Spleen (tissue), 11 donors: ENCODE measurements at regions not wholly inside any gene's neighbourhood (a gene's known extent, or its start where the extent isn't known, plus 50 kb on each side); places are given as distances from the start of the nearest gene placed in this dataset.
"Not testable (repeated sequence)": the region's sequence is repeated elsewhere in the genome, so short reads cannot be mapped to it uniquely, and the experiment has no call there.

Experiments
- DNase-seq: peaks from one replicate; pipeline ENCODE4 v3.0.0-alpha.2; 2020
- H3K27ac ChIP-seq, 8 donors: fragments of 200-600 bp; sonication (generic) in 7 of 8; 1 replicate in 4 of 8; 2 replicates in 4 of 8; pipeline versions ENCODE4 v1.5.0 to v1.8.0; 2016 to 2021; ENCODE audit warnings: inconsistent platforms in 4 of 8, mild to moderate bottlenecking in 4 of 8, moderate library complexity in 1 of 8
- H3K27me3 ChIP-seq, 7 donors: fragments of 200-600 bp; sonication (generic) in 6 of 7; replicated peaks in 1 of 7; 1 replicate in 4 of 7; 2 replicates in 3 of 7; pipeline versions ENCODE4 v1.5.0 to v1.8.0; 2016 to 2021; ENCODE audit warnings: inconsistent platforms in 3 of 7, mild to moderate bottlenecking in 1 of 7
- H3K36me3 ChIP-seq, 6 donors: fragments of 200-600 bp; sonication (generic) in 5 of 6; 1 replicate in 4 of 6; 2 replicates in 2 of 6; pipeline versions ENCODE4 v1.5.0 to v1.8.0; 2016 to 2021; ENCODE audit warnings: inconsistent platforms in 2 of 6
- H3K4me1 ChIP-seq, 6 donors: fragments of 200-600 bp; sonication (generic) in 5 of 6; 1 replicate in 3 of 6; 2 replicates in 3 of 6; pipeline versions ENCODE4 v1.5.0 to v1.8.0; 2016 to 2021; ENCODE audit warnings: inconsistent platforms in 3 of 6
- H3K4me3 ChIP-seq, 8 donors: fragments of 200-600 bp; sonication (generic) in 7 of 8; 1 replicate in 4 of 8; 2 replicates in 4 of 8; pipeline versions ENCODE4 v1.5.0 to v1.8.0; 2016 to 2021; ENCODE audit warnings: inconsistent platforms in 4 of 8, mild to moderate bottlenecking in 4 of 8, moderate library complexity in 2 of 8
- H3K9me3 ChIP-seq, 8 donors: fragments of 200-600 bp; sonication (generic) in 7 of 8; 1 replicate in 4 of 8; 2 replicates in 4 of 8; pipeline versions ENCODE4 v1.5.0 to v1.8.0; 2016 to 2021; ENCODE audit warnings: inconsistent platforms in 4 of 8
- CTCF ChIP-seq, 11 experiments: fragments of 200-600 bp in 7 of 11; fragments of 450-650 bp in 4 of 11; sonication (generic) in 4 of 11; IDR thresholded peaks in 8 of 11; conservative IDR thresholded peaks in 3 of 11; 1 replicate in 7 of 11; 2 replicates in 4 of 11; pipeline versions ENCODE4 v1.4.0 to v1.8.0; 2016 to 2021; ENCODE audit warnings: antibody characterized with exemption in 11 of 11, inconsistent platforms in 4 of 11, mild to moderate bottlenecking in 1 of 11
- POLR2A ChIP-seq, 3 donors: fragments of 450-650 bp; IDR thresholded peaks; one replicate each; pipeline ENCODE4 v1.5.1; 2017; ENCODE audit warnings: antibody characterized with exemption in 3 of 3, mild to moderate bottlenecking in 1 of 3
- POLR2AphosphoS5 ChIP-seq, 3 donors: sonication (generic); formaldehyde crosslinking; IDR thresholded peaks; one replicate each; pipeline ENCODE4 v1.5.1; 2017; ENCODE audit warnings: antibody characterized with exemption in 3 of 3
- WGBS, 5 donors: extraction: QIAGEN DNeasy Blood & Tissue Kit in 3 of 5; methylation state at CpG; one replicate each; pipeline versions ENCODE4 v1.1.5 to v1.1.7; 2013 to 2018; 5-methylcytosine and 5-hydroxymethylcytosine counted together
- intact Hi-C: fragments of 100-400 bp; cut with DNase I; formaldehyde crosslinking; loops from one replicate; pipeline ENCODE4 v1.15.0; 2023; ENCODE audit warnings: low total_unique reads
- donor health status: healthy with polysubstance abuse.
- donor health status: DM: no; HTN: no; CAD: no; lungs with moderate emphysema.
- donor health status: DM: no; HTN: no; CAD: no.
- donor health status: Bipolar disorder and iron deficiency.
- donor health status: healthy.
- donor health status: DM: no; HTN: no; CAD: no.
- donor health status: DM: yes; HTN: yes; CAD: no.

GRCh38 chr1:66462313-66462712, 71.6 kb upstream of the SGIP1 start:
- H3K27ac ChIP-seq: no peak overlapping the region
- H3K36me3 ChIP-seq: no peaks in the 10 kb centered on the region
- DNase-seq: no peak
- no peak overlapping the region for H3K4me3 ChIP-seq
- WGBS, 5 donors: 90 to 97% (median 94%) methylated on average over 2 of the region's 2 CpGs
- TF ChIP-seq POLR2AphosphoS5 (IDR thresholded peaks at IDR 0.05) (no peak), POLR2A (IDR thresholded peaks at IDR 0.05) (no peak), CTCF (IDR thresholded peaks at IDR 0.05 in 8 of 11, conservative IDR thresholded peaks at IDR 0.05 in 3 of 11) (no peak)
- peaks cover 0 to 35% (median 15%) of the 10 kb centered on the region in 8 donors for H3K9me3 ChIP-seq
- H3K4me1 ChIP-seq: no peaks in the 10 kb centered on the region
- intact Hi-C loops: no loop called here
- H3K27me3 ChIP-seq: peaks cover 0 to 4% (median 0%) of the 10 kb centered on the region in 7 donors

GRCh38 chr1:66464351-66464750, 69.6 kb upstream of the SGIP1 start:
- H3K27ac ChIP-seq: no peak overlapping the region
- no peaks in the 10 kb centered on the region for H3K36me3 ChIP-seq
- H3K27me3 ChIP-seq: peaks cover 0 to 4% (median 0%) of the 10 kb centered on the region in 7 donors
- H3K4me3 ChIP-seq: no peak overlapping the region
- TF ChIP-seq POLR2AphosphoS5 (IDR thresholded peaks at IDR 0.05): no peak
- TF ChIP-seq POLR2A (IDR thresholded peaks at IDR 0.05): no peak
- no peak for TF ChIP-seq CTCF (IDR thresholded peaks at IDR 0.05 in 8 of 11, conservative IDR thresholded peaks at IDR 0.05 in 3 of 11)
- peaks cover 0 to 33% (median 15%) of the 10 kb centered on the region in 8 donors for H3K9me3 ChIP-seq
- no peaks in the 10 kb centered on the region for H3K4me1 ChIP-seq
- no peak for DNase-seq
- intact Hi-C loops: no loop called here

GRCh38 chr1:66464802-66465201, 69.2 kb upstream of the SGIP1 start:
- WGBS, 5 donors: 39 to 96% (median 40%) methylated on average over 2 of the region's 2 CpGs
- Histone ChIP-seq H3K36me3 (no peaks in the 10 kb centered on the region), H3K27ac (no peak overlapping the region), H3K27me3 (peaks cover 0 to 4% (median 0%) of the 10 kb centered on the region in 7 donors), H3K9me3 (peaks cover 0 to 28% (median 14%) of the 10 kb centered on the region in 8 donors), H3K4me3 (no peak overlapping the region), H3K4me1 (no peaks in the 10 kb centered on the region)
- TF ChIP-seq CTCF (IDR thresholded peaks at IDR 0.05 in 8 of 11, conservative IDR thresholded peaks at IDR 0.05 in 3 of 11): no peak
- TF ChIP-seq POLR2A (IDR thresholded peaks at IDR 0.05): no peak
- TF ChIP-seq POLR2AphosphoS5 (IDR thresholded peaks at IDR 0.05): no peak
- DNase-seq: no peak
- intact Hi-C loops: no loop called here

- H3K4me1 ChIP-seq, H3K4me3 ChIP-seq, H3K27ac ChIP-seq, DNase-seq, intact Hi-C loops, H3K36me3 ChIP-seq, H3K27me3 ChIP-seq: not testable (repeated sequence)
- 64 to 88% (median 78%) methylated on average over 2 of the region's 2 CpGs for WGBS, 5 donors
- H3K9me3 ChIP-seq: peaks cover 0 to 13% (median 8%) of the 10 kb centered on the region in 8 donors
Measured at GRCh38 chr1:66466695-66467094, 67.3 kb upstream of the SGIP1 start.

GRCh38 chr1:66468722-66469121, 65.2 kb upstream of the SGIP1 start:
- H3K27ac ChIP-seq: no peak overlapping the region
- H3K4me1 ChIP-seq: no peaks in the 10 kb centered on the region
- intact Hi-C loops: no loop called here
- peaks cover 0 to 3% (median 0%) of the 10 kb centered on the region in 8 donors for H3K9me3 ChIP-seq
- no peak overlapping the region for H3K4me3 ChIP-seq
- no peaks in the 10 kb centered on the region for H3K36me3 ChIP-seq
- no peak for DNase-seq
- 70 to 82% (median 77%) methylated on average over 2 of the region's 2 CpGs for WGBS, 5 donors
- TF ChIP-seq POLR2A (IDR thresholded peaks at IDR 0.05) (no peak), POLR2AphosphoS5 (IDR thresholded peaks at IDR 0.05) (no peak), CTCF (IDR thresholded peaks at IDR 0.05 in 8 of 11, conservative IDR thresholded peaks at IDR 0.05 in 3 of 11) (no peak)
- peaks cover 0 to 4% (median 0%) of the 10 kb centered on the region in 7 donors for H3K27me3 ChIP-seq
